ENCODE measurements at regions not wholly inside any gene's neighbourhood (a gene's known extent, or its start where the extent isn't known, plus 50 kb on each side); places are given as distances from the start of the nearest gene placed in this dataset.

DNA sequence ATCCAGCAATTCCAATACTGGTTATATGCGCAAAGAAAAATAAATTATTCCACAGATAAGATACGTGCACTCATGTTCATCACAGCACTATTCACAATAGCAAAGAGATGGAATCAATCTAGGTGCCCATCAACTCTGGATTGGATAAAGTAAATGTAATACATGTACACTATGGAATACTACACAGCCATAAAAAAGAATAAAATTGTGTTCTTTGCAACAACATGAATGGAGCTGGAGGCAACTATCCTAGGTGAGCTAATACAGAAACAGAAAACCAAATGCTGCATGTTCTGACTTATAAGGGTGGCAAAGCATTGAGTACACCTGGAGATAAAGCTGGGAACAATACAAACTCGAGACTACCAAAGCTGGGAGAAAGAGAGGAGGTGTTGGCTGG, 787.3 kb downstream of the KCNT2 start:
- POLR2A ChIA-PET: no interaction called here
- no peak for DNase-seq (ENCODE audit: low read depth in 1 of 2, low spot score in 1 of 2)
- ATAC-seq: no peak
- Histone ChIP-seq H3K4me3 (no peak overlapping the region), H3K9me3 (no peaks in the 10 kb centered on the region; the same call in 2 of the 3 replicates), H3K4me1 (no peaks in the 10 kb centered on the region), H3K27ac (no peak overlapping the region), H3K4me2 (no peak overlapping the region)
- FAIRE-seq: no peak
- TF ChIP-seq GATA3 (IDR thresholded peaks at IDR 0.05; ENCODE audit: borderline replicate concordance) (no peak), CEBPB (IDR thresholded peaks at IDR 0.05) (no peak), CHD2 (IDR thresholded peaks at IDR 0.05; ENCODE audit: low read length, partially characterized antibody) (no peak), JUNB (IDR thresholded peaks at IDR 0.05) (no peak), RARB (CRISPR knock-in tag; IDR thresholded peaks at IDR 0.05) (no peak), SMC3 (IDR thresholded peaks at IDR 0.05) (no peak), ZNF302 (CRISPR knock-in tag; IDR thresholded peaks at IDR 0.05) (no peak)
- TF ChIP-seq, protein P1, sequence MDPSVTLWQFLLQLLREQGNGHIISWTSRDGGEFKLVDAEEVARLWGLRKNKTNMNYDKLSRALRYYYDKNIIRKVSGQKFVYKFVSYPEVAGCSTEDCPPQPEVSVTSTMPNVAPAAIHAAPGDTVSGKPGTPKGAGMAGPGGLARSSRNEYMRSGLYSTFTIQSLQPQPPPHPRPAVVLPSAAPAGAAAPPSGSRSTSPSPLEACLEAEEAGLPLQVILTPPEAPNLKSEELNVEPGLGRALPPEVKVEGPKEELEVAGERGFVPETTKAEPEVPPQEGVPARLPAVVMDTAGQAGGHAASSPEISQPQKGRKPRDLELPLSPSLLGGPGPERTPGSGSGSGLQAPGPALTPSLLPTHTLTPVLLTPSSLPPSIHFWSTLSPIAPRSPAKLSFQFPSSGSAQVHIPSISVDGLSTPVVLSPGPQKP (IDR thresholded peaks at IDR 0.05; ENCODE audit: low read depth, low read length): no peak
- TF ChIP-seq, protein P2, sequence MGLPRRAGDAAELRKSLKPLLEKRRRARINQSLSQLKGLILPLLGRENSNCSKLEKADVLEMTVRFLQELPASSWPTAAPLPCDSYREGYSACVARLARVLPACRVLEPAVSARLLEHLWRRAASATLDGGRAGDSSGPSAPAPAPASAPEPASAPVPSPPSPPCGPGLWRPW (IDR thresholded peaks at IDR 0.05): no peak
- CTCF ChIA-PET: no interaction called here
- WGBS (ENCODE audit: missing lambda C conversion rate): 50% methylated on average over 3 of the region's 3 CpGs

DNA sequence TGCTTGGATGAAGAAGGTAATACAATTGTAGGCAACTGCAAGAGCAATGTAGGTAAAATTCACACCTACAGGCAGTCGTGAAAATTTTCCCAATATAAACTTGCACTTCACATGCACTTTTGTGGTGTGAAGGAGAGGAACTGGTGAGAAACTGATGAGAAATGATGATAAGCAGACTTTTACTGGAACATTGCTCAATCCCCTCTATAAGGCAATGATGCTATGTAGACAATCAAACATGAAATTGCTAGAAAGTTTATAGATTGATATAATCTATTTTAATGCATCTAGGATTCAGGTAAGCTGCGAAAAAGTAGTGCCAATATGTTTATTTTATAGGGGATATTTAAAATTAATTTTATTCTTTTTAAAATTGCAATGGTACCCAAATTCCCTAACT, 802.2 kb downstream of the KCNT2 start:
- no peak overlapping the region for H3K27ac ChIP-seq
- no peak overlapping the region for H3K4me2 ChIP-seq
- H3K4me1 ChIP-seq: no peaks in the 10 kb centered on the region
- DNase-seq (ENCODE audit: low read depth in 1 of 2, low spot score in 1 of 2) (no peak), ATAC-seq (no peak), FAIRE-seq (no peak)
- TF ChIP-seq, protein P3, sequence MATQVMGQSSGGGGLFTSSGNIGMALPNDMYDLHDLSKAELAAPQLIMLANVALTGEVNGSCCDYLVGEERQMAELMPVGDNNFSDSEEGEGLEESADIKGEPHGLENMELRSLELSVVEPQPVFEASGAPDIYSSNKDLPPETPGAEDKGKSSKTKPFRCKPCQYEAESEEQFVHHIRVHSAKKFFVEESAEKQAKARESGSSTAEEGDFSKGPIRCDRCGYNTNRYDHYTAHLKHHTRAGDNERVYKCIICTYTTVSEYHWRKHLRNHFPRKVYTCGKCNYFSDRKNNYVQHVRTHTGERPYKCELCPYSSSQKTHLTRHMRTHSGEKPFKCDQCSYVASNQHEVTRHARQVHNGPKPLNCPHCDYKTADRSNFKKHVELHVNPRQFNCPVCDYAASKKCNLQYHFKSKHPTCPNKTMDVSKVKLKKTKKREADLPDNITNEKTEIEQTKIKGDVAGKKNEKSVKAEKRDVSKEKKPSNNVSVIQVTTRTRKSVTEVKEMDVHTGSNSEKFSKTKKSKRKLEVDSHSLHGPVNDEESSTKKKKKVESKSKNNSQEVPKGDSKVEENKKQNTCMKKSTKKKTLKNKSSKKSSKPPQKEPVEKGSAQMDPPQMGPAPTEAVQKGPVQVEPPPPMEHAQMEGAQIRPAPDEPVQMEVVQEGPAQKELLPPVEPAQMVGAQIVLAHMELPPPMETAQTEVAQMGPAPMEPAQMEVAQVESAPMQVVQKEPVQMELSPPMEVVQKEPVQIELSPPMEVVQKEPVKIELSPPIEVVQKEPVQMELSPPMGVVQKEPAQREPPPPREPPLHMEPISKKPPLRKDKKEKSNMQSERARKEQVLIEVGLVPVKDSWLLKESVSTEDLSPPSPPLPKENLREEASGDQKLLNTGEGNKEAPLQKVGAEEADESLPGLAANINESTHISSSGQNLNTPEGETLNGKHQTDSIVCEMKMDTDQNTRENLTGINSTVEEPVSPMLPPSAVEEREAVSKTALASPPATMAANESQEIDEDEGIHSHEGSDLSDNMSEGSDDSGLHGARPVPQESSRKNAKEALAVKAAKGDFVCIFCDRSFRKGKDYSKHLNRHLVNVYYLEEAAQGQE (IDR thresholded peaks at IDR 0.05): no peak
- TF ChIP-seq RCOR1 (IDR thresholded peaks at IDR 0.05; ENCODE audit: low read depth, low read length): no peak
- no peak for TF ChIP-seq SREBF2 (IDR thresholded peaks at IDR 0.05)
- no peak for TF ChIP-seq NFE2L2 (conservative IDR thresholded peaks at IDR 0.05; ENCODE audit: low read length)
- no peak for TF ChIP-seq KDM1A (IDR thresholded peaks at IDR 0.05; ENCODE audit: low read depth)
- TF ChIP-seq JUN (IDR thresholded peaks at IDR 0.05): no peak
- CTCF ChIA-PET: no interaction called here
- WGBS (ENCODE audit: missing lambda C conversion rate): 20% methylated on average over 2 of the region's 2 CpGs
- H3K9me3 ChIP-seq: no peaks in the 10 kb centered on the region
- H3K4me3 ChIP-seq: no peak overlapping the region
- POLR2A ChIA-PET: no interaction called here

DNA sequence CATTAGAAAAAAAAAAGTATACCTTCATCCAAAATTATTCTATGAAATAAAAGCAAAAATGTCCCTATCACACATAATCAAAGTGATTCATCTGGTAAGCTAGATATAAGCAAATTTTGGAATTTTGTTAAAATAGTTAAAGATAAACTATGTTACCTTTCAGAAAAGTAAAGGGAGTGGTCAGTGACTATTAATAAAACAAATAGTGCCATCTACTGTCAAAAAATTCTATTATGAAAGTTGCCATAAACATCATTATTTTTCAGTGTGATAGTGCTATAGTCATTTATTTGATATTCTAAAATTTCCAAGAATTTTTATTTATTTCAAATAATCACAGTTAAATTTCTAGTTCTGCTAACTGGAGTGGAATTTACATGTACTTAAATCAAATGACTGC, 803.7 kb downstream of the KCNT2 start:
- ChIA-PET POLR2A (no interaction called here), CTCF (no interaction called here)
- H3K4me1 ChIP-seq: no peaks in the 10 kb centered on the region
- H3K27ac ChIP-seq: no peak overlapping the region
- FAIRE-seq: no peak
- no peaks in the 10 kb centered on the region for H3K9me3 ChIP-seq
- TF ChIP-seq ZC3H11A (IDR thresholded peaks at IDR 0.05) (no peak), RAD21 (conservative IDR thresholded peaks at IDR 0.05 in 1 of 2, IDR thresholded peaks at IDR 0.05 in 1 of 2) (peak; percentile 45 to 63; a peak in 4 of 5 replicates), NR3C1 (IDR thresholded peaks at IDR 0.05) (no peak), MAZ (IDR thresholded peaks at IDR 0.05; ENCODE audit: borderline replicate concordance, low read depth, low read length) (no peak), SMC3 (IDR thresholded peaks at IDR 0.05) (peak; percentile 48; the same call in 2 of the 3 replicates), POLR2A (IDR thresholded peaks at IDR 0.05; ENCODE audit: low read length) (no peak)
- TF ChIP-seq, protein P4, sequence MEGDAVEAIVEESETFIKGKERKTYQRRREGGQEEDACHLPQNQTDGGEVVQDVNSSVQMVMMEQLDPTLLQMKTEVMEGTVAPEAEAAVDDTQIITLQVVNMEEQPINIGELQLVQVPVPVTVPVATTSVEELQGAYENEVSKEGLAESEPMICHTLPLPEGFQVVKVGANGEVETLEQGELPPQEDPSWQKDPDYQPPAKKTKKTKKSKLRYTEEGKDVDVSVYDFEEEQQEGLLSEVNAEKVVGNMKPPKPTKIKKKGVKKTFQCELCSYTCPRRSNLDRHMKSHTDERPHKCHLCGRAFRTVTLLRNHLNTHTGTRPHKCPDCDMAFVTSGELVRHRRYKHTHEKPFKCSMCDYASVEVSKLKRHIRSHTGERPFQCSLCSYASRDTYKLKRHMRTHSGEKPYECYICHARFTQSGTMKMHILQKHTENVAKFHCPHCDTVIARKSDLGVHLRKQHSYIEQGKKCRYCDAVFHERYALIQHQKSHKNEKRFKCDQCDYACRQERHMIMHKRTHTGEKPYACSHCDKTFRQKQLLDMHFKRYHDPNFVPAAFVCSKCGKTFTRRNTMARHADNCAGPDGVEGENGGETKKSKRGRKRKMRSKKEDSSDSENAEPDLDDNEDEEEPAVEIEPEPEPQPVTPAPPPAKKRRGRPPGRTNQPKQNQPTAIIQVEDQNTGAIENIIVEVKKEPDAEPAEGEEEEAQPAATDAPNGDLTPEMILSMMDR (IDR thresholded peaks at IDR 0.05): peak; percentile 39; the same call in 2 of the 3 replicates
- TF ChIP-seq, protein P5, sequence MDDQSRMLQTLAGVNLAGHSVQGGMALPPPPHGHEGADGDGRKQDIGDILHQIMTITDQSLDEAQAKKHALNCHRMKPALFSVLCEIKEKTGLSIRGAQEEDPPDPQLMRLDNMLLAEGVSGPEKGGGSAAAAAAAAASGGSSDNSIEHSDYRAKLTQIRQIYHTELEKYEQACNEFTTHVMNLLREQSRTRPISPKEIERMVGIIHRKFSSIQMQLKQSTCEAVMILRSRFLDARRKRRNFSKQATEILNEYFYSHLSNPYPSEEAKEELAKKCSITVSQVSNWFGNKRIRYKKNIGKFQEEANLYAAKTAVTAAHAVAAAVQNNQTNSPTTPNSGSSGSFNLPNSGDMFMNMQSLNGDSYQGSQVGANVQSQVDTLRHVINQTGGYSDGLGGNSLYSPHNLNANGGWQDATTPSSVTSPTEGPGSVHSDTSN (IDR thresholded peaks at IDR 0.05): no peak
- no peak for ATAC-seq
- no peak overlapping the region for H3K4me2 ChIP-seq
- no peak for DNase-seq (ENCODE audit: low read depth in 1 of 2, low spot score in 1 of 2)
- H3K4me3 ChIP-seq: no peak overlapping the region

Measured in A549 (cell line).